ENCODE measurements at regions not wholly inside any gene's neighbourhood (a gene's known extent, or its start where the extent isn't known, plus 50 kb on each side); places are given as distances from the start of the nearest gene placed in this dataset.
"Not testable (repeated sequence)": the region's sequence is repeated elsewhere in the genome, so short reads cannot be mapped to it uniquely, and the experiment has no call there.

DNA sequence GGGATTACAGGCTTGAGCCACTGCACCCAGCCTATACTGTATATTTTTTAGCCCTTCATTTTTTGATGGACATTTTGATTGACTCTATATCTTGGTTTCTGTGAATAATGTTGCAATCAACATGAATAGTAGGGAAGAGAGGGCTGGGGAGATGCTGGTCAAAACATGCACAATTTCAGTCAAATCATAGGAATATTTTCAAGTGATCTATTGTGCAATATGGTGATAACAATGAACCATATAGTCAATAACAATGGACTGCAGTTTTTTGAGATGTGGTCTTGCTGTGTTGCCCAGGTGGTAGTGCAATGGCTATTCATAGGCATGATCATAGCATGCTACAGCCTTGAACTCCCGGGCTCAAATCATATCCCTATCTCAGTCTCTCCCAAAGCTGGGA is 264.7 kb upstream of the TMEFF2 start:
- intact Hi-C loops (cut with DNase I) = no loop called here
- ATAC-seq (no peak), DNase-seq (ENCODE audit: missing footprints) (no peak)

DNA sequence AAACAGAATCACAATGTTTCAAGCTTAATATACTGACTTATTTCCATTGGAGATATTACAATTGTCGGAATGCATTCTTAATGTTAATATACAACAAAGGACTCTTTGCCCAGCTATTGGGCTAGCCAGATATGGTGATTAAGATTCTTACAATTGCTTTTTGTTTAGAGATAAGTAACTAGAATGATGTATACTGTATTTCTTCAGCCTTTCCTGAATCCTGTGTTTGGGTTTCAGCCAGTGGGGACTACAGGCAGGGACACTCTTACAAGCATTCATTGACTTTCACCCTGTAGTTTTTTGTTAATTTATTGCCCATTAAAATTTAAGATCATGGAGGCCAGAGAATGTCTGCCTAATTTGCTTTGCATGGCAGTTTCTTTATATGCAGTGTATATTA is 254.1 kb upstream of the TMEFF2 start:
- ATAC-seq (no peak), DNase-seq (ENCODE audit: missing footprints) (no peak)
- intact Hi-C loops (cut with DNase I) = no loop called here

DNA sequence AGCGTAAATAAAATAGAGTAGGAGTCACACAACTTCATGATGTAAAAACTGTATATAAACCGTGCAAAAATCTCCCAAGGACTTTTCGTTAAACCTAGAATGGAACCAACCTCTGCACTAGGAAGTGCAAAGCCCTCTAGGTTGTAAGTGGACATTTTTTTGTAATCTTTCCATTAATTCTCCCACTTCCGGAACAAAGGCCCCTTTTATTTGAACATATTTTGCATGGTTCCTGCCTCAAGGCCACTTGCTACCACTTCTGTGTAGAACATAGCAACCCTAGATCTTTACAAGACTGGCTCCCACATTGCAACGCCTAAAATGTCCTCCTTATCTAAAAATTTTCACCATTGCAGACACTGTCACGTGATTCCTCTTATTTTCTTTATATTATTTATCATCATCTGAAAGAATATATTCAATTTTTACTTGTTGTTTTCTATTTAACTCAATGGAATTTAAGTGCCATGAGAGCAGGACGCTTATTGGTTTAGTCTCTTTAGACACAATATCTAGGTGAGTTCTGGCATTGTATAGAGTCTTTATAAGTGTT is 249.6 kb upstream of the TMEFF2 start:
- DNase-seq (ENCODE audit: missing footprints) (no peak), ATAC-seq (no peak)
- intact Hi-C loops (cut with DNase I) = no loop called here

DNA sequence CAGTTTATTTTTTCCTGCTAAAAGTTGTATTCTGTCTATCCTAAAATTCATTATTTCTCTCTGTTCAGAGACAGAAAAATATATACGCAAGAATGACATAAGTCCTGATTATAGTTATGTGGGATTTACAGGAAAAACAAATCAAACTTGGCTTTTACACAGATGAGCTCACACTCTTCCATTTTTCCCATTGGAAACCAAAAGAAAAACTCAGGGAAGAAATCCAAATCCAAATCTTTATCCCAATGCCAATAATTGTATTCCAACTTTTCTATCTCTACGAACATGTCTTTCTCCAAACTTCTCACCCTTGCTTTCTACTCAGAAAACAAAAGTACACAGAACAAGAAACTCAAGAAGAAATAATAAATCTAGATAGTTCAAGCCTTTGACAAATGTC is 249.1 kb upstream of the TMEFF2 start:
- ATAC-seq = no peak
- intact Hi-C loops (cut with DNase I) = no loop called here
- DNase-seq (ENCODE audit: missing footprints) = no peak

DNA sequence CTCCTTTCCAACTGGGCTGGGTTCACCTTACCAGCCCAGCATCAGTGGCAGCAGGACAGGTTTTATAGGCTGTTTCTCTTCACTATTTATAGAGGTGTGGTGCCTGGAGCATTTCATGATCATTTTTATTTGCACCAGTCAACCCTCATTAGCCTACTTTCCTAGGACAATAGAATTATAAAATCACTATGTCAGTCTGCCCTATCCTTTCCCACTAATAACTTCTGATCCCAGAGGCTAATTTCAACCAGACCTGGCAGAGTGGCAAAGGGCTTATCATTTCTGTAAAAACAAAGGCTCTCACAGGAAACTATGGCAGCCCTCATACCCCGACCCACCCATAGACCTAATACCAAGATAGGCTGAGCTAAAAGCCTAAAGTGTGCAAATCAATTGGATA is 243.5 kb upstream of the TMEFF2 start:
- DNase-seq (ENCODE audit: missing footprints) = no peak
- intact Hi-C loops (cut with DNase I) = no loop called here

DNA sequence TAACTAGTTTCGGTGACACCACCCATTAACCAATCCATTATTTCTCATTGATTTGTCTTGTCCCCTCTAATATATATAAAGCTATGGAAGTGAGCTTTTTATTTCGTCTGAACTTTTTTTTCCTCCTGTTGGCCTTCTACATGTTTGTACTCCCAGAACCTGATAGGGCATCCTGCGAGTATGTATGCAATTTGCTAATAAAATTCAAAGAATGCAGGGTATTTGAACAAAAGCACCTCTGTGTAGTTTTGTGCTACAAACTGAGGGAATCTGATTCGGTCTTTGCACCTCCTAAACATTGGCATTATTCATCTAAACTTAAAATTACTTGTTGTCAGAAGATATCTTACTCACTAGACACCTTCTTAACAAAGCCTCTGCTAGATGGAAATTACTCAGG is 242.9 kb upstream of the TMEFF2 start:
- intact Hi-C loops (cut with DNase I) = no loop called here
- ATAC-seq (no peak), DNase-seq (ENCODE audit: missing footprints) (no peak)

More for the DNA sequence above, 243.5 kb upstream of the TMEFF2 start:
- ATAC-seq = no peak

DNA sequence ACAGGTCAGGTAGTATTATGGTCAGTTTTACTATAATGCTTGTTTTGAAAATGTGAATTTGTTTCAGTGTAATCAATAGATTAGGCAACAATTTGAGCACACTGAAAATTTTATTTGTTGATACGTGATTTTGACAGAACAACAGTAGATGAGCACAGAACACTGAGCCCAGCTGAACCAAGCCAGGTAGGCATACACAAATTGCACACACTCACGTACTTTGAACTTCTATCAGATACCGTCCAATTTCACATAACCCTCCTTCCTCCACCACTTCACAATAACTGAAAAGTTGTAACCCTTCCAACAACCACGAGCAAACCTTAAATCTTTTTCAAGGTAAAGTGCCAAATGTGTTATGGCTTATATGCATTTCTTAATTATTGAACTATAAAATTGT is 229.5 kb upstream of the TMEFF2 start:
- intact Hi-C loops (cut with DNase I) = no loop called here

DNA sequence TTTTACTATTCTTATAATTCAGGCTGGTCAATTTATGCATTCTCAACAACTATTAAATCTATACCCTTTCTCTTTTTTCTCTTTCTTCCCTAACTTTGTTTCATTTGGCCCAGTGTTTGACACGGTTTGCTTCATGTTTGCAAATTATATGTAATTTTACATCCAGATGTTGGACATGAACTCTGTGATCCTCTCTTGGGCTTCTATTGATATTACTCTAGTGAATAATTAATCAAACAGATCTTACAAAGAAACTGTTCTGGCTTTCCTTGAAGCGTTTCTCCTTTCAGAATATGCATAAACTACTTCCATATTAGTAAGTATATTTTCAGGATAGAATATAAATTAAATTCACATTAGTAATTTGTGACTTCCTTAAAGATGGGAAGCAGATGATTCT is 225.1 kb upstream of the TMEFF2 start:
- intact Hi-C loops (cut with DNase I) = no loop called here
- no peak for DNase-seq (ENCODE audit: missing footprints)

More for the DNA sequence above, 229.5 kb upstream of the TMEFF2 start:
- DNase-seq (ENCODE audit: missing footprints) (no peak), ATAC-seq (no peak)

DNA sequence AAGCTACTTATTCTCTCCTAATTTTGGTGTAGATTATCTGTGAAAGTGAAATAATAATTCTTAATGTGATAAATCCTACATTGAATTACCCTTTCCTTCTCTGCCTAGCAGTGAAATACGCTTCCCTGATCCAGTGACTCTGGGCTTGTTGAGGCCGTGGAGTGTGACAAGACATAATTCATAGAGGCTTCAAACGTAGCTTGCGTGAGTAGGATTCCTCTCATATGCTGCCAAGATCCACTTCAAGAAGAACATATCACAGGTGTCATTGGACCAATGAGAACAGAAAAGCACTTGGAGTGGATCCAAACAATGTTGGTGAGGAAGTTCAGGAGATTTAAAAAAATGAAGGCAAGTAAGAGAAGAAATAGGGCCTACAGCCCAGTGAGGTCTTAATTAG is 221.3 kb upstream of the TMEFF2 start:
- DNase-seq (ENCODE audit: missing footprints) = no peak
- no peak for ATAC-seq
- intact Hi-C loops (cut with DNase I) = no loop called here

More for the DNA sequence above, 225.1 kb upstream of the TMEFF2 start:
- no peak for ATAC-seq

DNA sequence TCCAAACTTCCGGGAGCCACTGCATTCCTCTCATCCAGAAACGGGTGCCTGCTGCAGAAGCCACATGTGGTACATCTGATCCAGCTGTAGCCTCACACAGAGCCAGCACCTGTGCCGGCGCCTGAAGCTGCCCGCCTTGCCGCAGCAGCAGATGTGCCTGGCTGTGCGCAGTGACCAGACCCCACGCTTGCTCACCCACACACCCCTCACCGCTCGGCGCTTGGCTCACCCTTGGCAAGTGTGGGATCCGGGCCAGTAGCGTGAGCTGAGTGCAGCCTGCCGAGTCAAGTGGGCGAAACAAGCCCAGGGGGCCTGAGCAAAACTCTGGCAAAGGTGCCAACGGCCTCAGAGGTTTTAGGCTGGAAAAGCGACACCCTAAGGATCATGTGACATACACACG is 220.1 kb upstream of the TMEFF2 start:
- intact Hi-C loops (cut with DNase I) = no loop called here
- DNase-seq (ENCODE audit: missing footprints) (peak; percentile 62), ATAC-seq (no peak)

DNA sequence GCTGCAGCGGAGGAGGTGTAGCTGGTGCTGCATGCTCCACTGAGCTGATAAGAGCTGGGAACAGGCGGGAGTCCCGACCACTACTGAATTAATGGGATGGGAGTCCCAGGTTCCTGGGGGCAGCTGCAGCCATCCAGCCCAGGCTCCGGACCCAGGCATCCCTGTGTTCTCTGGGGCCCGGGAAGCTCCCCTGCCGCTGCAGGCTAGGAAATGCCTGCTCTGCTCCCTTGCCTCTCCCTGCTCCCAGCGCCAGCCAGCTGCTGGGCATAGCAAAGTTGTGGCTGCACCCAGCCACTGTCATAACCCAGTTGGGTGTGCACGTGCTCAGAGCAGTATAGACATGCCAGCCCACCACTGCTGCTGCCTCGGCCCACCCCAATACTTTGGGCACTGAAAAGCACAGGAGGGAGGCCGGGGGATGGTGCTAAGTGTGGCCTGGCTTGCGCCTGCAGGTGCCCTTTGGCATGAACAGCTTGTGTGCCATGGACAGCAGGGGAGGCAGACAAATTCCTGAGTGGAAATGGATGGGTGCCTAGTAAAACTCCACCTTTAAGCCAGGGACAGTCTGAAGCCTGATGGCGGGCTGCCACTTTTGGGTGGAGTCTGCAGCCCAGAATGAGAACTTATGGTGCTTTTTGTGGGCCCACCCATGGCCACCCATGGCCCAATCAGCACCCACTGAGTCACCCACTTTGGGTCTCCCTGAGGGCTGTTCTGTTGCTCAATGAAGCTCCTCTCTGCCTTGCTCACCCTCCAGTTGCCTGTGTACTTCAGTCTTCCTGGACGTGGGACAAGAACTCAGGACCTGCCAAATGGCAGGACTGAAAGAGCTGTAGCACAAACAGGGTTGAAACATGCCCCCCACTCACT is 219.3 kb upstream of the TMEFF2 start:
- DNase-seq (ENCODE audit: missing footprints) (no peak), ATAC-seq (no peak)
- intact Hi-C loops (cut with DNase I) = no loop called here

DNA sequence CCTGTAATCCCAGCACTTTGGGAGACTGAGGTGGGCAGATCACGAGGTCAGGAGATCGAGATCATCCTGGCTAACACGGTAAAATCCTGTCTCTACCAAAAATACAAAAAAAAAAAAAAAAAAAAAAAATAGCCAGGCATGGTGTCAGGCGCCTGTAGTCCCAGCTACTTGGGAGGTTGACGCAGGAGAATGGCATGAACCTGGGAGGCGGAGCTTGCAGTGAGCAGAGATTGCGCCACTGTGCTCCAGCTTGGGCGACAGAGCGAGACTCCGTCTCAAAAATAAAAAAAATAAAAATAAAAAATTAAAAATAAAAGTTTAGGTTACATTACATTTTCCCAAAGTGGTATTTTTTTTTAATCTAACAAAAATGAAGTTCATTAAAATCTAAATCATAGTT is 218.1 kb upstream of the TMEFF2 start:
- DNase-seq (ENCODE audit: missing footprints); intact Hi-C loops (cut with DNase I); ATAC-seq: not testable (repeated sequence)

DNA sequence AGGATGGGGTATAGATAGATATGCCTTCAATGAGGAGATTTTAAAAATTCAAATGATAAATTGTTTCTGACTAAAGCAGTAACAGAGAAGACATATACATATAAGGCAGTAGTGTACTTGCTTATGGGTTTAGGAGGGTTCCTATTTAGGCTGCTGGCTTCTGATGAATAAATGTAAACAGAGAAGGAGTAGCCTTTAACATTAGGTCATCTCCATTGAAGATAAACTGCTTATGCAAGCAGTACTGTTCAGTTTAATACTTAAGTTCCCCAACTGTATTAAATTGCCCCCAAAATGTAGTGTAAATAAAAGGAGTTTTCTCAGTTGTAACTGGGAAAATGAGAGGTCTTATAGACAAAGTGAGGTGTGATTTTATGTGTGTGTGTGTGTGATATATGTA is 217.7 kb upstream of the TMEFF2 start:
- no peak for DNase-seq (ENCODE audit: missing footprints)
- no peak for ATAC-seq
- intact Hi-C loops (cut with DNase I) = no loop called here

DNA sequence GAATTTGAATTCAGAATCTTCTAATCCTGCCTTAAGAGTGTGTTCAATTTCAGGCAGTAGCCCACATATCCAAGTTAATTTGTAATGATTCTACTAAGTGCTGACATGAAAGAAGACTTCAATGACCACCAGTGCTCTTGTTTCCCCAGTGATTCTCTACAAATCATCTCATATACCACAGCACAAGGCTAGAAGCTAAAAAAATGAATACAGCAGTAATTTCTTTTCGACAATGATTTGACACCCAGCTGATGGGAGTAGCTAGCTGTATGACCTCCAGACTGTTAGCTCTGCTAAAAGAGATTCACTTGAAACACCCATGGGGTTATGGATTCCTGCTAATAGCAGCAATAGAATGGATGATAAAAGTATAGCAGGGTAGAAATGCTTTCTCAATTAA is 217.0 kb upstream of the TMEFF2 start:
- ATAC-seq (no peak), DNase-seq (ENCODE audit: missing footprints) (no peak)
- intact Hi-C loops (cut with DNase I) = no loop called here

DNA sequence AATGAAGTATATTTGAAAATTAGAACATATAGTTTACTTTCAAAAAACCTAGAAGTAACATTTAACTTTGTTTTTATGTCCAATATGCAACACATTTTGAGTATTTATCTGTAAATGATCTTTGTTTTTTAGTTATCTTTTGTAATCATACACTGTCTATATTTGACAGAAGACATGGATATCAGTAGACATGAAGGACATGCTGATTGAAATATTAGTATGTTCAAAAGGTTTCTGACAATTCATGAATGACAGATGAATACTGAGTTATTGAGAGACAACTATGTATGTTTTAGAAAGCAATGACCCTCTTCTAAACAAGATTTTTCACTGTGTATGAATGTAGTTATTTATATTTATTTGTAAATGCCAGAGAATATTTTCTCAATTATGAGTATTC is 215.6 kb upstream of the TMEFF2 start:
- intact Hi-C loops (cut with DNase I) = no loop called here
- DNase-seq (ENCODE audit: missing footprints) = no peak
- ATAC-seq = no peak

DNA sequence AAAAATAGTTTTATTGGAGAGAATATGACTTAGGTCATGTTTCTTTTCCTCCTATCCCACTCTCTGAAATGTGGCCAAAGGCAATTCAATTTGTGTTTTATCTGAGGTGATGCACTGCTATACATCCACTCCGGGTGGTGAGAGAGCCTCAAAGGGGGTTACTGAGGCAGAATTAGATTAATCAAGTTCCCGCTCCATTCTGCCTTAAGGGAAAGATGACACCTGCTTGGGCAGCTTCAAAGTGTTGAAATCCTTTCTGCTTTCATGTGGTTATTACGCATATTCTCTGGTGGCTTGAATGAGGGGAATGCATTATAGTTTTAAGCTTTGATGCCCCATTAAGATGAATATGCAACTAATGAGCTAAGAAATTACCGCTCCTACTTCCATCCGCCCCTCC is 213.0 kb upstream of the TMEFF2 start:
- no peak for DNase-seq (ENCODE audit: missing footprints)
- intact Hi-C loops (cut with DNase I) = no loop called here
- no peak for ATAC-seq

DNA sequence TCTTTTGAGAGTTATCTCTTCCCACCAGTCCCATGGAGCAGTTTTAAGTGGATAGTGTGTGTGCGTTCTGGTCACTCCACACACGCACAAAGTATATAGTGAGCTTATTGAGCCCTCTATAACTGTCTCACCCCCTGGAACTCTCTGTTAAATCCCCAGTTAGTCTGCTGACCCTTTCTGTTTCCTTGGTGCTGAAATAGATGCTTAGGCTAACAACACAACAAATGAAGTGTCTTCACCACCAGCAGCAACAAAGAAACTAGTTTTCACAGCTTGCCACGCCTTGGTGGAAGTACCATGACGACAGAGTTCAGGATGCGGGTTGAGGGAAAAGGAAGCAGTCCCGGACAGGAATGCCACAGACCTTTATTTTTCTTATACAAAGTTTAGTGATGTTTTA is 203.5 kb upstream of the TMEFF2 start:
- intact Hi-C loops (cut with DNase I) = no loop called here

DNA sequence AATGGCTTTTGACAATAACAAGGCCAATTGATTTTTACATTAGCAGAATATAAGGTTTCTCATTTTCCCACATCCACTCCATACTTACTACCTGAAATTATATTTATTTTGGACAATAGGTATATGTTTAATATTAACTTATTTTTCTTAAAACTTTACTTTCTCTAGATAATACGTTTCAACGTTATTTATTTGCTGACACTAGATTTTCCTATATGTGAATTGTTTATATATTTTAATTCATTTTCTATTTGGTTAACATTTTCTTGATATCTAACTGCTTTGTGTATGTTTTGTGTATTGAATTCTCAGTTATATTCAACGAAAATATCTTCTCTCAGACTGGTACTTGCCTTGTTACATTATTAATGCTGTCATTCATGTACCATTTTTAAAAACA is 199.9 kb upstream of the TMEFF2 start:
- intact Hi-C loops (cut with DNase I) = no loop called here
- no peak for ATAC-seq
- DNase-seq (ENCODE audit: missing footprints) = no peak

More for the DNA sequence above, 203.5 kb upstream of the TMEFF2 start:
- DNase-seq (ENCODE audit: missing footprints) (no peak), ATAC-seq (no peak)

DNA sequence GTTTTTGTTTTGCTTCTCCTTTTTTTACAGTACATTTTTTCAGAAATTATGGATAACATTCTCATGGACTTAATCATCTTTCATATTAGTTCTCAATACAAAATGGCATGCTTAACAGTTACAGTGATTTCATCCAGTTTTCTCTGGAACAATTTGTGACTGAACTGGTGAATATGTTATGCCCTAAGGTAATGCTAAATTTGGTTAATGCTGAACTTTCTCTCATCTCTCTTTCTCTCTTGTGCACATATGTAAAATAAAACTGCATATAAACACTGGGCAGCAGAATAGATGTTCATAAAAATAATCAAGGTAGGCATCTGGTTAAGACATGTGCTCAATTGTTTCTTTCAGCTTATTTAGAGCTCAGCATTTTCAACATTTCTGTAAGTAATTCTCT is 196.3 kb upstream of the TMEFF2 start:
- ATAC-seq = no peak
- no peak for DNase-seq (ENCODE audit: missing footprints)
- intact Hi-C loops (cut with DNase I) = no loop called here

DNA sequence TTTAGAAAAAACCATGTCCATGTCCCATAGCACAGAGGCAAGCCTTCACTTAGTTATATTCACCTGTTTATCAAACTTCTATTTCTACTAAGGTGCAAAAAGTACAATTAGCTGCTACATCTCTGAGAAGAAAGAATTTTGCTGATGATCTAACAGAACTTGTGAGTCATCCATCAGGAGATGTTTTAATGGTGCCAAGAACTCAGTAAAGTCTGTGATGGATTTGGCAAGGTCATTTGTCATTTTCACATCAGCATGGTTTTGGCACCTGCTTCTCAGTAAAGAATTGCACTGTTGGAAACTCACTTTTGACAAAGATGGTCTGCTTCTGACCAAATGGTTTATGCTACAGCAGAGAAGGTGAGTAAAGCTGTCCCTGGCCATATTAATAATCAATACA is 195.7 kb upstream of the TMEFF2 start:
- no peak for ATAC-seq
- intact Hi-C loops (cut with DNase I) = no loop called here
- DNase-seq (ENCODE audit: missing footprints) = no peak

DNA sequence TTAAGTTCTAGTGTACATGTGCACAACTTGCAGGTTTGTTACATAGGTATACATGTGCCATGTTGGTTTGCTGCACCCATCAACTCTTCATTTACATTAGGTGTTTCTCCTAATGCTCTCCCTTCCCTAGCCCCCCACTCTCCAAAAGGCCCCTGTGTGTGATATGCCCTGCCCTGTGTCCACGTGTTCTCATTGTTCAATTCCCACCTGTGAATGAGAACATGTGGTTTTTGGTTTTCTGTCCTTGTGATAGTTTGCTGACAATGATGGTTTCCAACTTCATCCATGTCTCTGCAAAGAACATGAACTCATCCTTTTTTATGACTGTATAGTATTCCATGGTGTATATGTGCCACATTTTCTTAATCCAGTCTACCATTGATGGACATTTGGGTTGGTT is 189.5 kb upstream of the TMEFF2 start:
- intact Hi-C loops (cut with DNase I); ATAC-seq; DNase-seq (ENCODE audit: missing footprints): not testable (repeated sequence)

All from Right ventricle myocardium inferior (tissue), 1 donor.